ENCODE measurements at regions not wholly inside any gene's neighbourhood (a gene's known extent, or its start where the extent isn't known, plus 50 kb on each side); places are given as distances from the start of the nearest gene placed in this dataset.
A peak's percentile ranks its signal among the peaks of the same experiment; 100 is the strongest.

DNA sequence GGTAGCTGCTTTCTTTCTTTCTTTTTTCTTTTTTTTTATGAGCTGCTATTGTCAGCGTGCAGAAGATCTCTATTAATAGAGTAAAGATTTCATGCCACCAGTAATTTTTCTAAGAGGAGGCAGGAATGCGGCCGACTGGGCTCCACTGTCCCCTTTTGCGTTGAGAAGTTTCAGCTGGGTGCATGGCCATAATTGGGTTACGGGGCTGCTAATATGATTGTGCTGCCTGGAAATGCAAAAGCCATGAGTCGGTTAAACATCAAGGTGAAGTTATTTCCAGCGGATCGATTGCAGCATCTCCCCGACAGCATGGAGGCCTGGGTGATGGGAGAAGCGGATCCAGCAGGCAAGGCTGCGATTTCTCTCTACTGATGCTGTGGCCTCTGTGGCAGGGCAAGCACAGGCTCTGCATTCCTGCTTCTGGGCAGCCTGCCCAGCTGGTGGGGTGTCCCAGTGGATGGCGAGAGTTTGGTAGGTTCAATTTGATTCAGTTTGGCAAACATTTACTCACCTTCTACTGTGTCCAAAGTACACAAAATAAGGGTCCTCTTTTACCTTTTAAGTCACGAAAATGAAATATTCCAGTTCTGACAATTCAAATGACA, 54.4 kb upstream of the PRMT8 start:
- H3K9me3 ChIP-seq, result no peaks in the 10 kb centered on the region
- H3K4me3 ChIP-seq, result no peak overlapping the region
- no peaks in the 10 kb centered on the region for H3K27me3 ChIP-seq
- no peaks in the 10 kb centered on the region for H3K36me3 ChIP-seq
- intact Hi-C loops (cut with DNase I), result no loop called here
- H3K27ac ChIP-seq, result no peak overlapping the region
- peak; percentile 73 for DNase-seq
- TF ChIP-seq, protein P1, sequence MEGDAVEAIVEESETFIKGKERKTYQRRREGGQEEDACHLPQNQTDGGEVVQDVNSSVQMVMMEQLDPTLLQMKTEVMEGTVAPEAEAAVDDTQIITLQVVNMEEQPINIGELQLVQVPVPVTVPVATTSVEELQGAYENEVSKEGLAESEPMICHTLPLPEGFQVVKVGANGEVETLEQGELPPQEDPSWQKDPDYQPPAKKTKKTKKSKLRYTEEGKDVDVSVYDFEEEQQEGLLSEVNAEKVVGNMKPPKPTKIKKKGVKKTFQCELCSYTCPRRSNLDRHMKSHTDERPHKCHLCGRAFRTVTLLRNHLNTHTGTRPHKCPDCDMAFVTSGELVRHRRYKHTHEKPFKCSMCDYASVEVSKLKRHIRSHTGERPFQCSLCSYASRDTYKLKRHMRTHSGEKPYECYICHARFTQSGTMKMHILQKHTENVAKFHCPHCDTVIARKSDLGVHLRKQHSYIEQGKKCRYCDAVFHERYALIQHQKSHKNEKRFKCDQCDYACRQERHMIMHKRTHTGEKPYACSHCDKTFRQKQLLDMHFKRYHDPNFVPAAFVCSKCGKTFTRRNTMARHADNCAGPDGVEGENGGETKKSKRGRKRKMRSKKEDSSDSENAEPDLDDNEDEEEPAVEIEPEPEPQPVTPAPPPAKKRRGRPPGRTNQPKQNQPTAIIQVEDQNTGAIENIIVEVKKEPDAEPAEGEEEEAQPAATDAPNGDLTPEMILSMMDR (IDR thresholded peaks at IDR 0.05), result no peak
- peak; percentile 67 for ATAC-seq
- H3K4me1 ChIP-seq, result peaks cover 3% of the 10 kb centered on the region

DNA sequence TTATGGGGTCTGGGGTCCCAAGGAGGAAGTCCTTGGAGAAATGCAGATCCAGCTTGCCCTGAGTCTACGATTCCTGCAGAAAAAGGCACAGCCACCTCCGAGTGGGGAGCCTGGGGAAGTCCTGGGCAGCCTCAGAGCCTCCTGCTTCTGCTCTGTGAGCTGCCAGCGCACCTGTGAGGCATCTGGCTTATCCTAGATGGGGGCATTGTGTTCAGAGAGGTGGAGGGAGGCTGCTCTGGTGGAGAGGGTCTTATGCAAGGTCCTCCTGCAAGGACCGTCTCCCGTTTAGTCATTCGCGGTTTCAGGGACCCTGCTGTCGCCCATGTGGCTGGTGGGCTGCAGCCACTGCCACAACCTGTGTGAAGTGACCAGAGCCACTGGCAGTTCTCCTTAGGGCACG, 53.0 kb upstream of the PRMT8 start:
- TF ChIP-seq, protein P1 (IDR thresholded peaks at IDR 0.05), result no peak
- DNase-seq (no peak), ATAC-seq (no peak)
- Histone ChIP-seq H3K9me3 (no peaks in the 10 kb centered on the region), H3K4me1 (no peaks in the 10 kb centered on the region), H3K36me3 (no peaks in the 10 kb centered on the region), H3K27me3 (no peaks in the 10 kb centered on the region), H3K27ac (no peak overlapping the region), H3K4me3 (no peak overlapping the region)
- intact Hi-C loops (cut with DNase I), result no loop called here

DNA sequence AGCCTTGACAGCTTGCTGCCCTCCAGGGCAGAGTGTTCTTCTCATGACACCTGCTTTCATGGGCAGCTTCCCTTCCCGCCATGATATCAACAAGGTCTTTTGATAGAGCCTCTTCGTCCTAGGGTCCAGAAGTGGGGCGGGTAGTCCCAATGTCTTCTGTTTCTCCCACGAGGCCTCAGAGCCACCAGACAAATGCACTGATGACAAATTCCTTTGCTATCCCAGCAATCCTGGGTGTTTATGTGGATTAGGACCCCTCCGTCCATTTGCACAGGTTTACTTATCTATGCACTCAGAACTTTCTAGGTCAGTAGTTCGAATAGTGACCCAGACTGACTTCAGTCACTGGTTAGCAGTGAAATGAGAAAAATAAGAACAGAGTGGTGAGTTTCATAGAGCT, 52.6 kb upstream of the PRMT8 start:
- intact Hi-C loops (cut with DNase I), result no loop called here

More for the DNA sequence above, 52.6 kb upstream of the PRMT8 start:
- no peak overlapping the region for H3K4me3 ChIP-seq
- no peaks in the 10 kb centered on the region for H3K9me3 ChIP-seq
- no peaks in the 10 kb centered on the region for H3K27me3 ChIP-seq
- DNase-seq, result no peak
- no peak overlapping the region for H3K27ac ChIP-seq
- ATAC-seq, result no peak
- no peaks in the 10 kb centered on the region for H3K36me3 ChIP-seq
- TF ChIP-seq, protein P1 (IDR thresholded peaks at IDR 0.05), result no peak
- no peaks in the 10 kb centered on the region for H3K4me1 ChIP-seq

All from upper lobe of right lung (tissue), 1 donor.